ENCODE measurements at regions not wholly inside any gene's neighbourhood (a gene's known extent, or its start where the extent isn't known, plus 50 kb on each side); places are given as distances from the start of the nearest gene placed in this dataset.

GRCh38 chr10:121062115-121062514 is 211.0 kb downstream of the WDR11 start:
- Histone ChIP-seq H3K9ac (no peak overlapping the region), H3F3A (replicated peaks; ENCODE audit: insufficient read depth) (no peaks in the 10 kb centered on the region), H3K27ac (ENCODE audit: low read depth in 2 of 2, low read length in 1 of 2) (no peak overlapping the region), H3K9me3 (no peaks in the 10 kb centered on the region), H3K4me2 (no peak overlapping the region), H3K79me2 (ENCODE audit: insufficient read depth) (no peaks in the 10 kb centered on the region), H3K4me3 (ENCODE audit: low read depth in 2 of 2, low read length in 1 of 2) (no peak overlapping the region), H2AFZ (ENCODE audit: low read depth) (no peak overlapping the region), H3K4me1 (ENCODE audit: control insufficient read depth in 1 of 2, insufficient read depth in 2 of 2, low read depth in 1 of 2, low read length in 1 of 2) (no peaks in the 10 kb centered on the region), H3K27me3 (ENCODE audit: insufficient read depth) (no peaks in the 10 kb centered on the region), H3K9me2 (no peaks in the 10 kb centered on the region), H3K36me3 (replicated peaks in 1 of 2; ENCODE audit: control insufficient read depth in 1 of 2, insufficient read depth in 2 of 2, low read length in 1 of 2) (no peaks in the 10 kb centered on the region), H4K20me1 (ENCODE audit: insufficient read depth) (no peaks in the 10 kb centered on the region)
- TF ChIP-seq GABPA (IDR thresholded peaks at IDR 0.05; ENCODE audit: low read depth) (no peak), YY1 (IDR thresholded peaks at IDR 0.05; ENCODE audit: low read depth) (no peak), RFX5 (IDR thresholded peaks at IDR 0.05; ENCODE audit: low read length) (no peak), TAF1 (IDR thresholded peaks at IDR 0.05; ENCODE audit: borderline replicate concordance, low read depth, low read length) (no peak), CHD2 (IDR thresholded peaks at IDR 0.05; ENCODE audit: low read length, partially characterized antibody) (no peak), NFIC (IDR thresholded peaks at IDR 0.05; ENCODE audit: borderline replicate concordance) (no peak), RXRA (IDR thresholded peaks at IDR 0.05; ENCODE audit: borderline replicate concordance, low read depth) (no peak), RCOR1 (IDR thresholded peaks at IDR 0.05; ENCODE audit: low read length) (no peak), TEAD4 (IDR thresholded peaks at IDR 0.05; ENCODE audit: borderline replicate concordance, insufficient read depth) (no peak), USF1 (IDR thresholded peaks at IDR 0.05; ENCODE audit: borderline replicate concordance, low read depth) (no peak), EZH2phosphoT487 (IDR thresholded peaks at IDR 0.05; ENCODE audit: borderline replicate concordance, low read depth) (no peak), FOSL2 (IDR thresholded peaks at IDR 0.05; ENCODE audit: borderline replicate concordance, low read depth) (no peak), EP300 (IDR thresholded peaks at IDR 0.05; ENCODE audit: borderline replicate concordance in 1 of 2, low read depth in 1 of 2, low read length in 1 of 2) (no peak), MAX (IDR thresholded peaks at IDR 0.05; ENCODE audit: low read depth) (no peak), NRF1 (IDR thresholded peaks at IDR 0.05; ENCODE audit: low read depth, low read length) (no peak)
- no peak for DNase-seq
- WGBS (ENCODE audit: low lambda C conversion rate), result 23% methylated on average over 3 of the region's 3 CpGs
- CTCF ChIA-PET, result interaction anchor here (1.2 to 2.6 kb wide), 2 partner anchors 8 to 546 kb away, joined by 4 to 8 read pairs; no protein-coding TSS in a partner anchor
- POLR2A ChIA-PET, result no interaction called here

GRCh38 chr10:121063744-121064143 is 212.6 kb downstream of the WDR11 start:
- ChIA-PET CTCF (interaction anchor here (1.2 kb wide), 1 partner anchor 8 kb away, joined by 5 read pairs; no protein-coding TSS in a partner anchor), POLR2A (no interaction called here)
- Histone ChIP-seq H3K36me3 (replicated peaks in 1 of 2; ENCODE audit: control insufficient read depth in 1 of 2, insufficient read depth in 2 of 2, low read length in 1 of 2) (no peaks in the 10 kb centered on the region), H3F3A (replicated peaks; ENCODE audit: insufficient read depth) (no peaks in the 10 kb centered on the region), H3K4me2 (no peak overlapping the region), H3K9me3 (no peaks in the 10 kb centered on the region), H3K9ac (no peak overlapping the region), H4K20me1 (ENCODE audit: insufficient read depth) (no peaks in the 10 kb centered on the region), H3K27me3 (ENCODE audit: insufficient read depth) (no peaks in the 10 kb centered on the region), H2AFZ (ENCODE audit: low read depth) (no peak overlapping the region), H3K9me2 (no peaks in the 10 kb centered on the region), H3K4me1 (ENCODE audit: control insufficient read depth in 1 of 2, insufficient read depth in 2 of 2, low read depth in 1 of 2, low read length in 1 of 2) (no peaks in the 10 kb centered on the region), H3K27ac (ENCODE audit: low read depth in 2 of 2, low read length in 1 of 2) (no peak overlapping the region), H3K79me2 (ENCODE audit: insufficient read depth) (no peaks in the 10 kb centered on the region), H3K4me3 (ENCODE audit: low read depth in 2 of 2, low read length in 1 of 2) (no peak overlapping the region)
- WGBS (ENCODE audit: low lambda C conversion rate), result 30% methylated on average over 8 of the region's 8 CpGs
- TF ChIP-seq USF2 (IDR thresholded peaks at IDR 0.05; ENCODE audit: borderline replicate concordance, low read depth, low read length) (no peak), SIN3A (IDR thresholded peaks at IDR 0.05; ENCODE audit: borderline replicate concordance, low read depth, low read length) (no peak), RXRA (IDR thresholded peaks at IDR 0.05; ENCODE audit: borderline replicate concordance, low read depth) (no peak), USF1 (IDR thresholded peaks at IDR 0.05; ENCODE audit: borderline replicate concordance, low read depth) (no peak), CHD2 (IDR thresholded peaks at IDR 0.05; ENCODE audit: low read length, partially characterized antibody) (no peak), FOSL2 (IDR thresholded peaks at IDR 0.05; ENCODE audit: borderline replicate concordance, low read depth) (no peak), POLR2AphosphoS5 (IDR thresholded peaks at IDR 0.05; ENCODE audit: low read depth, low read length) (no peak), ZBTB33 (IDR thresholded peaks at IDR 0.05; ENCODE audit: borderline replicate concordance, low read depth) (no peak)
- DNase-seq, result no peak

Data from SK-N-SH (cell line).